ENCODE measurements at regions not wholly inside any gene's neighbourhood (a gene's known extent, or its start where the extent isn't known, plus 50 kb on each side); places are given as distances from the start of the nearest gene placed in this dataset.
"Not testable (repeated sequence)": the region's sequence is repeated elsewhere in the genome, so short reads cannot be mapped to it uniquely, and the experiment has no call there.

DNA sequence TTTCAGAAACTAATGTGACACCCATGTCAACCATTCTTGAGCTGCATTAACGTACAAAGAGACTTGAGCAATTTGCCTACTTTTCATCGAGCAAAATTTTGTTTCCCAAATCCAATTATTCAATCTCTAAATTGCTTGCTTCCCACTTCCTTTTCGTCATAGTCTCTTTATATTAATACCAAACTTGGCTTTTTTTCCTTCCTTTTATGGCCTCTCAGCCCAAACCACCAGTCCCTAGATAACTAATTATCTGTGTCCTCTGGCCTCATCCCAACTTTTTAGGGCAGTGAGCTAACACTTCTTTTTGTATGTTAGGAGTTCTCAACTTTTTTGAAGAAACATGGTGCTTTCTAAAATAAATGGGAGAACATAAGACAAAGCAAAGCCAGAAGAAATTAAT is 155.5 kb upstream of the S1PR3 start:
- H3K36me3 ChIP-seq: no peaks in the 10 kb centered on the region
- peaks cover 0 to 12% (median 6%) of the 10 kb centered on the region in 4 donors for H3K4me1 ChIP-seq
- WGBS, 2 donors: 59 to 60% methylated on average over 3 of the region's 3 CpGs
- H3K27me3 ChIP-seq: no peaks in the 10 kb centered on the region
- H3K9me3 ChIP-seq: no peaks in the 10 kb centered on the region
- intact Hi-C loops (cut with DNase I): no loop called here
- no peak for DNase-seq
- no peak overlapping the region for H3K27ac ChIP-seq
- TF ChIP-seq POLR2A (IDR thresholded peaks at IDR 0.05): no peak
- TF ChIP-seq EP300 (IDR thresholded peaks at IDR 0.05): no peak
- no peak for TF ChIP-seq POLR2AphosphoS5 (IDR thresholded peaks at IDR 0.05)
- TF ChIP-seq, protein P1, sequence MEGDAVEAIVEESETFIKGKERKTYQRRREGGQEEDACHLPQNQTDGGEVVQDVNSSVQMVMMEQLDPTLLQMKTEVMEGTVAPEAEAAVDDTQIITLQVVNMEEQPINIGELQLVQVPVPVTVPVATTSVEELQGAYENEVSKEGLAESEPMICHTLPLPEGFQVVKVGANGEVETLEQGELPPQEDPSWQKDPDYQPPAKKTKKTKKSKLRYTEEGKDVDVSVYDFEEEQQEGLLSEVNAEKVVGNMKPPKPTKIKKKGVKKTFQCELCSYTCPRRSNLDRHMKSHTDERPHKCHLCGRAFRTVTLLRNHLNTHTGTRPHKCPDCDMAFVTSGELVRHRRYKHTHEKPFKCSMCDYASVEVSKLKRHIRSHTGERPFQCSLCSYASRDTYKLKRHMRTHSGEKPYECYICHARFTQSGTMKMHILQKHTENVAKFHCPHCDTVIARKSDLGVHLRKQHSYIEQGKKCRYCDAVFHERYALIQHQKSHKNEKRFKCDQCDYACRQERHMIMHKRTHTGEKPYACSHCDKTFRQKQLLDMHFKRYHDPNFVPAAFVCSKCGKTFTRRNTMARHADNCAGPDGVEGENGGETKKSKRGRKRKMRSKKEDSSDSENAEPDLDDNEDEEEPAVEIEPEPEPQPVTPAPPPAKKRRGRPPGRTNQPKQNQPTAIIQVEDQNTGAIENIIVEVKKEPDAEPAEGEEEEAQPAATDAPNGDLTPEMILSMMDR (IDR thresholded peaks at IDR 0.05): no peak
- H3K4me3 ChIP-seq: no peak overlapping the region

DNA sequence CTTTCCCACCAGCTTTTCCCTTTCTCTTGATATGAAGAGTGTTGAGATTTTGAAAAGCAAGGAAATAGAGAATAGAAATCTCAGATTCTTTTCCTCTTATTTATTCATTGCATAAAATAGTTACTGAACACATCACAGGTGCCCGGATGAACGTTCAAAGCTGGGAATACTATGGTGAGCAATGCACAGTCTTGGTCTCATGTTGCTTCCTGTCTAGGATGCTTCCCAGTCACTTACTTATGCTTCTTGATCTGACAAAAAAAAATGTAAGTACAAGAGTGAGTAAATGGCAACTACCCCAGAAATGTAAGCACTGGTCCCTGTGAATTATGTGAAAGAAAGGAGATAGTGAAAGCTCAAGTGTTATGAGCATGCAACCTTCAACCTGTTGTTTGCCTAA is 153.5 kb upstream of the S1PR3 start:
- Histone ChIP-seq H3K4me1 (peaks cover 0 to 12% (median 6%) of the 10 kb centered on the region in 4 donors), H3K9me3 (no peaks in the 10 kb centered on the region), H3K27me3 (no peaks in the 10 kb centered on the region), H3K36me3 (no peaks in the 10 kb centered on the region), H3K27ac (no peak overlapping the region), H3K4me3 (no peak overlapping the region)
- intact Hi-C loops (cut with DNase I): no loop called here
- WGBS, 2 donors: 77 to 84% methylated on average over 2 of the region's 2 CpGs
- TF ChIP-seq POLR2AphosphoS5 (IDR thresholded peaks at IDR 0.05) (no peak), POLR2A (IDR thresholded peaks at IDR 0.05) (no peak), EP300 (IDR thresholded peaks at IDR 0.05) (no peak)
- TF ChIP-seq, protein P1 (IDR thresholded peaks at IDR 0.05): no peak
- DNase-seq: no peak

DNA sequence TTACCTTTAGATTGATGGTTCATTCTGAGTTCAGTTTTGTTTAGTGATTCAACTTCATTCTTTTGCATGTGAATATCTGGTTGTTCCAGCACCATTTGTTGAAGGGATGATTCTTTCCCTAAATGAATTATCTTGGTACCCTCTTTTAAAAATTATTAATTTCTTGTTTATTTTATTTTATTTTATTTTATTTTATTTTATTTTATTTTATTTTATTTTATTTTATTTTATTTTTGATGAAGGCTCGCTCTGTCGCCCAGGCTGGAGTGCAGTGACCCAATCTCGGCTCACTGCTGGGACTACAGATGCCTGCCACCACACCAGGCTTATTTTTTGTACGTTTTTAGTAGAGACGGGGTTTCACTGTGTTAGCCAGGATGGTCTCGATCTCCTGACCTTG is 141.4 kb upstream of the S1PR3 start:
- H3K27me3 ChIP-seq; H3K36me3 ChIP-seq; intact Hi-C loops (cut with DNase I); H3K27ac ChIP-seq; H3K4me1 ChIP-seq; DNase-seq; H3K4me3 ChIP-seq; H3K9me3 ChIP-seq: not testable (repeated sequence)
- WGBS, 2 donors: 82 to 95% methylated on average over 6 of the region's 6 CpGs

DNA sequence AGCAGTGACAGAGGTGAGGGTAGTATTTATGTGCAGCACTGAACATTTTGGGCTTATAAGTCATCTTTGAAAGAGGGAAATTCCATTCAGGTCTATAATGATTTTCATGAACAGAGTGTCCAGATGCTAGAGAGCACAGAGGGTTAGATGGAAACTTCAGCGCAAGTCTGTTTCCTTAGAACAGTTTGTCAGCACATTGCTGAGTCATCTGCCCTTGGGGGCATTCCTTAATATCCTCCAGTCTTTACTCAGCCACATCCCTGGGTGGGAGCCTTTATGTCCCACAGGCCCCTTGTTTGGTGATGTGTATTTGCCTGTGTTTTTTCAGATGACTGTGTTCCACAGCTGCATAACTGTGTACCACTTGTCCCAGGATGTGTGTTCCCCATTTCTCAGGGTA is 138.5 kb upstream of the S1PR3 start:
- peaks cover 0 to 6% (median 0%) of the 10 kb centered on the region in 4 donors for H3K9me3 ChIP-seq
- no peaks in the 10 kb centered on the region for H3K27me3 ChIP-seq
- H3K27ac ChIP-seq: no peak overlapping the region
- no peaks in the 10 kb centered on the region for H3K36me3 ChIP-seq
- peaks cover 0 to 4% (median 0%) of the 10 kb centered on the region in 4 donors for H3K4me1 ChIP-seq
- no peak overlapping the region for H3K4me3 ChIP-seq
- intact Hi-C loops (cut with DNase I): no loop called here
- WGBS, 2 donors: 37 to 69% methylated on average over 1 of the region's 1 CpG
- TF ChIP-seq POLR2A (IDR thresholded peaks at IDR 0.05): no peak
- TF ChIP-seq POLR2AphosphoS5 (IDR thresholded peaks at IDR 0.05): peak in 1 of 4 donors; percentile 21
- no peak for DNase-seq

DNA sequence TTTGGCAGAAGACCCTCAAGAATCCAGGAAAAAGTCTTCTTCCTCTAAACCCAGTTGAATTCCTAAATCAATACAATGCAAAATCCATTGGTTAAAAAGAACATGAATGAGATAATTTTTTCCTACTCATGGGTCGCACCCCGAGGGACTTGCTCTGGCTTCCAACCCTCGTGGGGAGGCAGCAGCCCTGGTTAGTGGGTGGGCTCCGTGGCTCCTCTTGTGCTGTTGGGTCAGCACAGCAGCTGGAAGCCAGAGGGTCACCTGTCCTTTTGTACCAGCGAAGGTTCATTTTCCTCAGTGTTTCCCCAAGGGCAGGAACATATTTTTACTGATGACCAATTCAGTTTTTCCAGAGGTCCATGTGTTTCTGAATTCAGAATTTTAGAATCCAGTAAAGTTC is 120.6 kb upstream of the S1PR3 start:
- no peak overlapping the region for H3K27ac ChIP-seq
- no peaks in the 10 kb centered on the region for H3K36me3 ChIP-seq
- no peak overlapping the region for H3K4me3 ChIP-seq
- WGBS, 2 donors: 71 to 86% methylated on average over 5 of the region's 5 CpGs
- intact Hi-C loops (cut with DNase I): no loop called here
- H3K27me3 ChIP-seq: no peaks in the 10 kb centered on the region
- DNase-seq: no peak
- TF ChIP-seq EP300 (IDR thresholded peaks at IDR 0.05) (no peak), POLR2A (IDR thresholded peaks at IDR 0.05) (no peak), POLR2AphosphoS5 (IDR thresholded peaks at IDR 0.05) (no peak)
- TF ChIP-seq, protein P1 (IDR thresholded peaks at IDR 0.05): no peak
- peaks cover 0 to 3% (median 0%) of the 10 kb centered on the region in 4 donors for H3K9me3 ChIP-seq
- no peaks in the 10 kb centered on the region for H3K4me1 ChIP-seq

DNA sequence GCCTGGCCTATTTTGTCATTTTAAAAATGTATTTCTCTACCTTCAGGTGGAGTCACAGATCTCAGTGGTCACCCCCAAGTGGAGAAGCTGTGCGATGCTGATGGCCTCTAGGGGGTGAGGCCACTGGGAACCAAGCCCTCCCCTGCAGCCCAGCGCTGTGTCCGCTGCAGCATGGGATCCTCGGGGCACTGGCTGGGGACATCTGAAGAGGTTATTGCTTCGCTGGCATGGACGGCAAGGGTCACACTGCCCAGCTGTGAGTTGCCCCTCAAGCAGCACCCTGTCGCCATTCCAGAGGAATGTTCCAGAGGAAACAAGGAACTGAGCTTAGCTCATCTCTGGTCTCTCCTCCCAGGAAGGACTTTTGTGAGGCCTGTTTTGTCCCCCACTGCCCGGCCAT is 119.6 kb upstream of the S1PR3 start:
- no peak overlapping the region for H3K4me3 ChIP-seq
- 89% methylated on average over 8 of the region's 8 CpGs for WGBS, 2 donors
- H3K27me3 ChIP-seq: no peaks in the 10 kb centered on the region
- H3K4me1 ChIP-seq: no peaks in the 10 kb centered on the region
- DNase-seq: no peak
- no peaks in the 10 kb centered on the region for H3K9me3 ChIP-seq
- peak overlapping the region in 1 of 4 donors; percentile 16 for H3K27ac ChIP-seq
- no peaks in the 10 kb centered on the region for H3K36me3 ChIP-seq
- intact Hi-C loops (cut with DNase I): no loop called here
- TF ChIP-seq EP300 (IDR thresholded peaks at IDR 0.05) (no peak), POLR2AphosphoS5 (IDR thresholded peaks at IDR 0.05) (no peak), POLR2A (IDR thresholded peaks at IDR 0.05) (no peak)
- TF ChIP-seq, protein P1 (IDR thresholded peaks at IDR 0.05): no peak
